ENCODE measurements at regions not wholly inside any gene's neighbourhood (a gene's known extent, or its start where the extent isn't known, plus 50 kb on each side); places are given as distances from the start of the nearest gene placed in this dataset.

DNA sequence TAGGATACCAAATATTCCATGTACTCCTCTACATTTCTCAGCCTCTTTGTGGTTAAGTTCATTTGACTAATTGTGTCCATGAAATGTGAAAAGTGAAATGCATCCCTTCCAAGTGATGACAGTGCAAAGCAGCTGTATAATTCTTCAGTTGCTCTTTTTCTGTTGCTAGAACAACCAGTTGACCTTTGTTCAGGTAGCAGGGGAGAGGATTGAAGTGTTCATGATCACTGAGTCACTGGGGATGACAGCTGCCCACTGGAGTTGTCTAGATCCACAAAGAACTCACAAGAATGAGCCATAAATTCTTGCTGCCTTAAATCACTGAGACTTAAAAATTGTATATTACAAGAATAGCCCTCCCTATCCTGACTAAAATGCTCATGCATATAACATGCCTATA, 254.6 kb downstream of the EPHA7 start:
- ATAC-seq (ENCODE audit: low FRiP score) (no peak), DNase-seq (ENCODE audit: low spot score) (no peak)
- TF ChIP-seq, protein P1, sequence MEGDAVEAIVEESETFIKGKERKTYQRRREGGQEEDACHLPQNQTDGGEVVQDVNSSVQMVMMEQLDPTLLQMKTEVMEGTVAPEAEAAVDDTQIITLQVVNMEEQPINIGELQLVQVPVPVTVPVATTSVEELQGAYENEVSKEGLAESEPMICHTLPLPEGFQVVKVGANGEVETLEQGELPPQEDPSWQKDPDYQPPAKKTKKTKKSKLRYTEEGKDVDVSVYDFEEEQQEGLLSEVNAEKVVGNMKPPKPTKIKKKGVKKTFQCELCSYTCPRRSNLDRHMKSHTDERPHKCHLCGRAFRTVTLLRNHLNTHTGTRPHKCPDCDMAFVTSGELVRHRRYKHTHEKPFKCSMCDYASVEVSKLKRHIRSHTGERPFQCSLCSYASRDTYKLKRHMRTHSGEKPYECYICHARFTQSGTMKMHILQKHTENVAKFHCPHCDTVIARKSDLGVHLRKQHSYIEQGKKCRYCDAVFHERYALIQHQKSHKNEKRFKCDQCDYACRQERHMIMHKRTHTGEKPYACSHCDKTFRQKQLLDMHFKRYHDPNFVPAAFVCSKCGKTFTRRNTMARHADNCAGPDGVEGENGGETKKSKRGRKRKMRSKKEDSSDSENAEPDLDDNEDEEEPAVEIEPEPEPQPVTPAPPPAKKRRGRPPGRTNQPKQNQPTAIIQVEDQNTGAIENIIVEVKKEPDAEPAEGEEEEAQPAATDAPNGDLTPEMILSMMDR (IDR thresholded peaks at IDR 0.05), result no peak

DNA sequence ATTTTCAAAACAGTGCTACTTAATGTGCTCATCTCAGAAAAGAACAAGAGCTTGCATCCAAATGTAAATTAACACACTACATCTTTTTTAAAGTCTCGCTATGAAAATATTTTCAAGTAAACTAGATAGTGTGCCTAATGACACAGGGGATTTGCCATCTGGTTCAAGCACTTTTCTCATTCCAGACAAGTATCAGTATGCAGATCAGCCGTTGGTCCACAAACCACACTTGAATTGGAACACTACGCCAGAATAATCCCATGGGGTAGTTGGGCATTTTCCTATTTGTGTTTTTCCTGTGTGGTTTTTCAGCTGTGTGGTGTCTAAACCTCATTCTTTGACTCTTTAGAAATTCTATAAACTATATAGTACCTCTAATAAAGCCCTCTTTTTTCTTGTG, 256.2 kb downstream of the EPHA7 start:
- ATAC-seq (ENCODE audit: low FRiP score), result no peak
- no peak for DNase-seq (ENCODE audit: low spot score)
- TF ChIP-seq, protein P1 (IDR thresholded peaks at IDR 0.05), result no peak

DNA sequence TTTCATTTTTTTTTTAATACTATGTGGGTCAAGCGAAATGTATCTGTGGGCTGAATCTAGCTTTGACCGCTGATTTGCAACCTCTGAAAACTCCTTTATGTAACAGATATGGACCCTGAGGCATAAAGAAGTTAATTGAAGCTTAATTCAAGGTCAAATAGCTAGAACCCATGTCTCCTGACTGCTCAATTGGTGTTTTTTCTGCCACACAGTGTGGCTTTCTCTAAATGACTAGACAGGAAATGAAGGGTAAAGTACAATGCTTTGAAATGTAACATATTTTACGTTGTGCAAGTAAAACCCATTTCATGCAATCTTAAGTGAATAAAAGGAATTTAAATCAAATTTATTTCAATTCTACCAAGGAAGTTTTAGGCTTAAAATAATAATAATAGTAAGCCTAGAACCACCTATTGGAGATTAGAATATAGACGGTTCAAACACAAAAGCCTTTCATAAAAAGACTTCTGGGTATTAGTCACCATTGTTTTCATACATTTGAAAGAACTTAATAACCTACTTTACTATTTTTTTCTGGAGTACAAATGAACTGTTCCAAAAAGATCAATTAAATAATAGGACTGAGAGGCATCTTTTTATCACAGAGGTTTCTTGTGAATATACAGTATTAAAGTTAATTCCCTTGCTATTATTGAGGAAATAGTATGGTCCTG, 279.8 kb downstream of the EPHA7 start:
- TF ChIP-seq, protein P1 (IDR thresholded peaks at IDR 0.05), result no peak
- no peak for DNase-seq (ENCODE audit: low spot score)
- ATAC-seq (ENCODE audit: low FRiP score), result no peak

DNA sequence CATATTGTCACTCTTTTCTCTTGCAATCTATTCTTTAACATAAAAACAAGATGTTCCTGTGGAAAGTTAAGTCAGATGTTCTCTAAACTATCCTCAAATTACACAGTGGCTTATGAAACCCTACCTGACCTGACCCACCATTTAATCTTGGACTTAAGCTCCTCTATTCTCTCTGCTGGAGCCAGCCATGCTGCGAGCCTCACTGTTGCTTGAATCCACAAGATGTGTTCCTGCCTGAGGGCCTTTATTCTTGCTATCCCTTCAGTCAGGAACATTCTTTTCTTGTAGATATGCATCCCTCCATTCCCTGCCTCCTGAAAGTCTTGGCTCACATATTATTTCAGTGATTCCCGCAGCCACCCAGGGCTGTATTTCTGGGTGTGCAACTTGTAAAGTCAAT, 283.2 kb downstream of the EPHA7 start:
- TF ChIP-seq, protein P1 (IDR thresholded peaks at IDR 0.05), result no peak
- no peak for DNase-seq (ENCODE audit: low spot score)
- ATAC-seq (ENCODE audit: low FRiP score), result no peak

DNA sequence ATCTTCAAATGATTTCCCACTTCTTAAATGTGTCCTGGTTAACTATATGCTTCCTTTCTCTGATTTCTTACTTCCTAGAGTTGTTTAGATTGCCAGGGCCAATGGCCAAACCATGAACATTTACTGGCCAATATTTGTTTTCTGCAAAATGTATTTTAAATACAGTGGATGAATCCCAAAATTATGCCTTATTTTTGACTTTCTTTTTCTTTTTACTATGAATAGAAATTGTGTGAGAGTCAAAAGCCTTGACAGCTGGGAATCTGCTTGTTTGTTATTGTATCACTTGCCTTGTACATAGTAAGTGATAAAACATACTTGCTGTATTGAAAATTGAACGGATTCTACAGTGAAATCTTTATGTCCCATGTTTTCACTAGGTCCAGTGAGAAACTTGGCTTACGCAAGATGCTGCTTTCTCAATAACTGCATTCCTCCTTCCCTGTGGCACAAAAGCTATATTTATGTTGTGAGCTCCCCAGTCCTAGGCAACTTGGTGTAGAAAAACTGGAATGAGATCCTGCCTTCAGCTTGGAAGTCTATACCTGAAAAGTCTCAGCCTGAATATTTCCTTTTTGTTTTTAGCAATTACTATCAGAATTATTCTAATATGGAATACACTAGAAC, 295.2 kb downstream of the EPHA7 start:
- no peak for DNase-seq (ENCODE audit: low spot score)
- ATAC-seq (ENCODE audit: low FRiP score), result no peak
- TF ChIP-seq, protein P1 (IDR thresholded peaks at IDR 0.05), result no peak

DNA sequence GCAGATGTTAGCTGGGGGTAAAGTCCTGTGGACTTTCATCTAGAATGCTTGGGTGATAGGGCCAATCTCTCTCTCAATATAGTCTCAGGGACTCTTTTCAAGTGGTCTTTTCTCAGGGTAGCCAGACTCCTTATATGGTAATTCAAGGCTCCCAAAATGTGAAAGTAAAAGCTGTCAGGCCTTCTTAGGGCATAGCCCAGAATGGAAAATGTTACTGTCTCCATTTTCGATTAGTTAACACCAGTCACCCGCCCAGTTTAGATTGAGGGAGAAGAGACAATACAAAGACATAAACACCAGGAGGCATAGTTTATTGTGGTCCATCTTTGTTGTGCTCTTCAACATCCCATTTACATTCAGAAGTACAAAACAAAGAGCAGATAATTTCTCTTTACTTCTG, 295.8 kb downstream of the EPHA7 start:
- DNase-seq (ENCODE audit: low spot score) (no peak), ATAC-seq (ENCODE audit: low FRiP score) (no peak)
- TF ChIP-seq, protein P1 (IDR thresholded peaks at IDR 0.05), result no peak

DNA sequence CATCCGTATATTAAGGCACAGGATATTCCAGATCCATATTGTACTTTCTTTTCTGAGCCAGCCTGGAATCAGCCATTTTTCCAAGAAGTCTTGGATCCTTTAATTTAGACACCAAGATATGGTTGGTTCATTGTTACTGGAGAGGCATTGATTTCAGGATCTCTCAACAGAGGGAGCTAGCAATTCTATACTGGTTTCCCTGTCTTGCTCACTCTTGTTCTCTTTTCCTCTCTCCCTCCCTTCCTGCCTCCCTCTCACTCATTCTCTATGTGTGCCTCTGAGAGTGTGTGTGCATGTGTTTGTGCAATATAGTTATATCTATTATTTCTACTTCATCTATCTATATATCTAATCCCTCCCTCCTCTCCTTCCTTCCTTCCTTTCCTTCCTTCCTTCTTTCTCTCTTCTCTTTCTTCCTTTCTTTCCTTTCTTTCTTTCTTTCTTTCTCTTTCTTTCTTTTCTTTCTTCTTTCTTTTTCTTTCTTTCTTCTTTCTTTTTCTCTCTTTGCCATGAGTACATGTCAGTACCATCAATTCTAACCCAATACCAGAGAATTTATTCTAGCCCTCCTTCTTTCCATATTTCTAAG, 299.1 kb downstream of the EPHA7 start:
- TF ChIP-seq, protein P1 (IDR thresholded peaks at IDR 0.05), result no peak
- DNase-seq (ENCODE audit: low spot score) (no peak), ATAC-seq (ENCODE audit: low FRiP score) (no peak)
